ENCODE measurements at regions not wholly inside any gene's neighbourhood (a gene's known extent, or its start where the extent isn't known, plus 50 kb on each side); places are given as distances from the start of the nearest gene placed in this dataset.

- no peak for DNase-seq
Measured at GRCh38 chr6:63371104-63371715, 51.4 kb upstream of the LGSN start.

GRCh38 chr6:63372951-63373533 is 53.3 kb upstream of the LGSN start:
- DNase-seq, result no peak

GRCh38 chr6:63389191-63389844 is 69.5 kb upstream of the LGSN start:
- DNase-seq, result no peak

- no peak for DNase-seq
Measured at GRCh38 chr6:63391203-63391970, 71.6 kb upstream of the LGSN start.

- DNase-seq, result no peak
Measured at GRCh38 chr6:63392092-63392724, 72.4 kb upstream of the LGSN start.

- no peak for DNase-seq
Measured at GRCh38 chr6:63394656-63395308, 75.0 kb upstream of the LGSN start.

GRCh38 chr6:63395381-63395780 is 75.6 kb upstream of the LGSN start:
- DNase-seq, result no peak

GRCh38 chr6:63403725-63404124 is 83.9 kb upstream of the LGSN start:
- DNase-seq, result no peak

- no peak for DNase-seq
Measured at GRCh38 chr6:63410435-63411426, 90.9 kb upstream of the LGSN start.

GRCh38 chr6:63415286-63415685 is 95.5 kb upstream of the LGSN start:
- DNase-seq, result no peak

GRCh38 chr6:63418741-63419140 is 99.0 kb upstream of the LGSN start:
- DNase-seq, result no peak

GRCh38 chr6:63424636-63425035 is 104.9 kb upstream of the LGSN start:
- no peak for DNase-seq

GRCh38 chr6:63425493-63425892 is 105.7 kb upstream of the LGSN start:
- no peak for DNase-seq

- DNase-seq, result no peak
Measured at GRCh38 chr6:63426844-63427243, 107.1 kb upstream of the LGSN start.

GRCh38 chr6:63427951-63428350 is 108.2 kb upstream of the LGSN start:
- no peak for DNase-seq

- DNase-seq, result no peak
Measured at GRCh38 chr6:63430985-63431519, 111.3 kb upstream of the LGSN start.

- no peak for DNase-seq
Measured at GRCh38 chr6:63434943-63435342, 115.2 kb upstream of the LGSN start.

- no peak for DNase-seq
Measured at GRCh38 chr6:63436356-63436755, 116.6 kb upstream of the LGSN start.

GRCh38 chr6:63437058-63437457 is 117.3 kb upstream of the LGSN start:
- DNase-seq, result no peak

- no peak for DNase-seq
Measured at GRCh38 chr6:63440057-63440456, 120.3 kb upstream of the LGSN start.

GRCh38 chr6:63440594-63440993 is 120.8 kb upstream of the LGSN start:
- no peak for DNase-seq
